Kidney (tissue), 13 donors: ENCODE measurements at regions not wholly inside any gene's neighbourhood (a gene's known extent, or its start where the extent isn't known, plus 50 kb on each side); places are given as distances from the start of the nearest gene placed in this dataset.

Experiments used
- DNase-seq, 5 donors: peaks; one replicate each; pipeline ENCODE4 v3.0.0-alpha.2; 2013 to 2020
- FAIRE-seq: peaks from 2 replicates; lab custom pipeline; 2012; peaks lifted over from hg19 to GRCh38; lab: Jason Lieb, UNC
- H3K27ac ChIP-seq, 2 donors: one replicate each; pipeline ENCODE4 v1.7.0; 2013; ENCODE audit warnings: low read depth in 2 of 2, low read length in 2 of 2, inconsistent platforms in 1 of 2
- H3K27me3 ChIP-seq: one replicate; pipeline ENCODE4 v1.7.1; 2013; ENCODE audit warnings: low read length, inconsistent platforms; ENCODE audit not compliant: control insufficient read depth, insufficient read depth
- H3K36me3 ChIP-seq, 3 donors: one replicate each; pipeline versions ENCODE4 v1.7.0 to v1.7.1; 2013; ENCODE audit warnings: low read length in 3 of 3, control low read depth in 1 of 3, inconsistent platforms in 1 of 3; ENCODE audit not compliant: insufficient read depth in 3 of 3, control insufficient read depth in 2 of 3
- H3K4me1 ChIP-seq, 3 donors: one replicate each; pipeline versions ENCODE4 v1.7.0 to v1.7.1; 2013; ENCODE audit warnings: low read length in 3 of 3, inconsistent platforms in 1 of 3, low read depth in 1 of 3; ENCODE audit not compliant: control insufficient read depth in 2 of 3, insufficient read depth in 2 of 3
- H3K4me3 ChIP-seq, 3 donors: one replicate each; pipeline versions ENCODE4 v1.7.0 to v1.8.1; 2013; ENCODE audit warnings: low read length in 3 of 3, control low read depth in 1 of 3, inconsistent platforms in 1 of 3
- H3K9ac ChIP-seq, 3 donors: one replicate each; pipeline versions ENCODE4 v1.7.0 to v1.7.1; 2013; ENCODE audit warnings: low read length in 3 of 3, control low read depth in 1 of 3, inconsistent platforms in 1 of 3
- H3K9me3 ChIP-seq, 3 donors: one replicate each; pipeline versions ENCODE4 v1.7.0 to v1.7.1; 2013; ENCODE audit warnings: low read length in 3 of 3, control low read depth in 1 of 3, inconsistent platforms in 1 of 3; ENCODE audit not compliant: control insufficient read depth in 2 of 3, insufficient read depth in 1 of 3
- intact Hi-C: fragments of 100-400 bp; cut with DNase I; formaldehyde crosslinking; loops from one replicate; pipeline ENCODE4 v1.11.1; 2022
- TF ChIP-seq, protein P1 (sequence below): IDR thresholded peaks from 3 replicates; pipeline ENCODE4 v1.5.1; 2012; ENCODE audit warnings: mild to moderate bottlenecking, moderate library complexity, borderline replicate concordance; ENCODE audit not compliant: insufficient read depth; ENCODE audit errors: extremely low read depth
- donor health status: control.
- donor health status: control.
- donor health status: control.
- donor health status: control.
- donor health status: control.
- donor health status: DM: yes; HTN: yes; CAD: no.
- donor health status: Normal renal cell carcinoma (clear cell type).

DNA sequence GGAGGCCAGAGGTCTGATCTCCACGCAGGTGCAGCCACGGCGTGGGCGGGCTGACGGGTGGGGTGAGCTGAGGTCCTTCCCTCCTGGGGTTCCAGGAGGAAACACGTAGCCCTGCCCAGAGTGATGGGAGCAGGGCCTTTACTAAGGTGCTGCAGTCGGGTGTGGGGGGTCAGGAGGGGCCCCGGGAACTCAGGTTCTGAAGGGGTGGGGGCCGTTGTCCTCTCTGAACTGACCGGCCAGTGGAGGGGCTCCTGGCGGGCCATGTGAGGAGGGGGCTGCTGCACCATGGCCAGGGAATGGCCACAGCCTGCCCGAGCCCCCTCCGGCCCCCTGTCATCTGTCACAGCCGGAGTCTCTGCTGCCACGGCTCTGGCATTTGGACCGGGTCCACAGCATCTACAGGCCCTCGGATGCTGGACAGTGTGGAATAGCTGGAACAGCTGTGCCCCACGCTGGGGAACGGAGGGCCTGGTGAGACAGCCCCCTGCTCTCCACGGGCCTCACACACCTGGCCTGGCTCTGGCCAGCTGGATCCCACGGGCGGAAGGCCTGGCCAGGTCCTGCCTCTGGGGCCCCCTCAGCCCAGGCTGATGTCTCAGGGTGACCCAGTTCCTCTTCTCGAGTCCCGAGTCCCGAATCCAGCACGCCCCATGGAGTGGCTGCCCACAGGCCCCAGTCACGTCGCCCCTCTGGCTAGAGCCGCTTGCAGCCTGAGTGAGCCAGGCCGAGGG, 145.6 kb upstream of the GPC1 start:
- H3K36me3 ChIP-seq = no peaks in the 10 kb centered on the region
- no peak overlapping the region for H3K9ac ChIP-seq
- H3K27me3 ChIP-seq = no peaks in the 10 kb centered on the region
- no peak overlapping the region for H3K4me3 ChIP-seq
- H3K27ac ChIP-seq = no peak overlapping the region
- peak in 1 of 5 donors; percentile 73 for DNase-seq
- TF ChIP-seq, protein P1, sequence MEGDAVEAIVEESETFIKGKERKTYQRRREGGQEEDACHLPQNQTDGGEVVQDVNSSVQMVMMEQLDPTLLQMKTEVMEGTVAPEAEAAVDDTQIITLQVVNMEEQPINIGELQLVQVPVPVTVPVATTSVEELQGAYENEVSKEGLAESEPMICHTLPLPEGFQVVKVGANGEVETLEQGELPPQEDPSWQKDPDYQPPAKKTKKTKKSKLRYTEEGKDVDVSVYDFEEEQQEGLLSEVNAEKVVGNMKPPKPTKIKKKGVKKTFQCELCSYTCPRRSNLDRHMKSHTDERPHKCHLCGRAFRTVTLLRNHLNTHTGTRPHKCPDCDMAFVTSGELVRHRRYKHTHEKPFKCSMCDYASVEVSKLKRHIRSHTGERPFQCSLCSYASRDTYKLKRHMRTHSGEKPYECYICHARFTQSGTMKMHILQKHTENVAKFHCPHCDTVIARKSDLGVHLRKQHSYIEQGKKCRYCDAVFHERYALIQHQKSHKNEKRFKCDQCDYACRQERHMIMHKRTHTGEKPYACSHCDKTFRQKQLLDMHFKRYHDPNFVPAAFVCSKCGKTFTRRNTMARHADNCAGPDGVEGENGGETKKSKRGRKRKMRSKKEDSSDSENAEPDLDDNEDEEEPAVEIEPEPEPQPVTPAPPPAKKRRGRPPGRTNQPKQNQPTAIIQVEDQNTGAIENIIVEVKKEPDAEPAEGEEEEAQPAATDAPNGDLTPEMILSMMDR = no peak
- no peak for FAIRE-seq
- H3K9me3 ChIP-seq = no peaks in the 10 kb centered on the region
- no peaks in the 10 kb centered on the region for H3K4me1 ChIP-seq
- intact Hi-C loops = no loop called here

DNA sequence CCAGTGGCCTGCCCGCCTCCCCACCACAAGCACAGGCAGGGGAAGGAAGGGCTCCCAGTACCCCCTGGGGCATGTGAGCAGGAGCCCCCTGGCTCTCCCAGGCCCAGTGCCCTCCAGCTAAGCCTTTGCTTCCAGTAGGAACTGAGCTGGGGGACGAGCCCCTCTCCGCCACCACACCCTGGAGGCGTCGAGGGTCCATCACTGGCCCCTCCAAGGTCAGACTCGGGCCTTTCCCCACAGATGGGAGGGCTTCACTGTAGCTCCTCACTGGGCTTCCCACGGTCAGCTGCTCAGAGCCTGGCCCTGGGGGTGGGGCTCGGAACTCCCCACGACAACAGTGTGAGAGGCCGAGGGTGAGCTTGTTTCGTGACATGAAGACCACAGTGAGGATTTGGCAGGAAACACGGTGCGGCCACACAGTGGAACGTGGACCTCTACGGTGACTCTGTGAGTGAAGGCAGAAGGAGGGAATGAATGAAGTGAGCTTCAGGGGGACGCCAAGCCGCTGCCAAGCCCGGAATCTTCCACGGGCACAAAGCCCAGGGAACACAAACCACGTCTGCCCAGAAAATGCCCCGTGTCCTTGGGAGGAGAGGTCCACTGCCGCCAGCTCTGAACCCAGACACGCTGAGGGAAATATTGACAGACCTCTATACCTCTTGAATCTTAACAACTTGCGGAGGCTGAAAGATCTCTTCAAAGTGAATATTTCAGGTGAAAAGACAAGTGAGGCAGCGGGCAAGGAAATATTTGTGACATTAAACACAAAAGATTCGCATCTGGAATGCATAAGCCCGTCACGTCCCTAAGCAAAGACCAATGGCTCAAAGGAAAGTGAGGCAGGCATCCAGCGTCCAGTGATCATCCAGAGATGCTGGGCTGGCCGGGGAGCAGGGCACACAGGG, 144.8 kb upstream of the GPC1 start:
- H3K9me3 ChIP-seq = no peaks in the 10 kb centered on the region
- FAIRE-seq (no peak), DNase-seq (no peak)
- TF ChIP-seq, protein P1 = no peak
- no peak overlapping the region for H3K9ac ChIP-seq
- H3K36me3 ChIP-seq = no peaks in the 10 kb centered on the region
- H3K27me3 ChIP-seq = no peaks in the 10 kb centered on the region
- H3K4me1 ChIP-seq = no peaks in the 10 kb centered on the region
- no peak overlapping the region for H3K4me3 ChIP-seq
- no peak overlapping the region for H3K27ac ChIP-seq
- intact Hi-C loops = no loop called here

DNA sequence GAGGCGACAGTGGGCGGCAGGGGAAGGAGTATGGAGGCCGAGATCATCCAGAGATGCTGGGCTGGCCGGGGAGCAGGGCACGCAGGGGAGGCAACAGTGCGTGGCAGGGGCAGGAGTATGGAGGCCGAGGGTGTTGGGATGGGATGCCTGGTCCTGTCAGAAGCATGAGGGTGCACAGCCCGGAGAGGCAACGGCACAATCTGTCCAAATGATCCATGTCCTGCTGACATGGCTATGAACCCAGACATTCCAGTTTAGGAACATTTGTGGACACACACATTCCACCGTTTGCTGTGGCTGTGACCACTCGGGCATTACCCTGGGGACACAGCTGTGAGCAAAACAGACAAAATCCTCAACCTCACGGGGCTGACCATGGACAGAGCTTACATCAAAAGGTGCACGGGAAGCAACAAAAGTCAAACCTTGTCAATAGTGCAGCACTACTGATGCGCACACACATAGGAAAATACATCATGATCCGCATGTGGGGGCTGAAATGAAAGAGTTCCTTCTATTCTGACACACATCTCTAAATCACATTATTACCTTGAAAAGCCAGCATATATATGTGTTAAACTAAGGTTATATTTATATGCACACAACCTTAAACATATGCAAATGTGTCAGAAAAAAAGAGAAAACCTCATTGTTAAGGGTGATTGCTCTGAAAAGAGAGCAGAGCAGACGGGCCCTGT, 144.0 kb upstream of the GPC1 start:
- no peak overlapping the region for H3K9ac ChIP-seq
- H3K4me3 ChIP-seq = no peak overlapping the region
- no peaks in the 10 kb centered on the region for H3K36me3 ChIP-seq
- no peaks in the 10 kb centered on the region for H3K4me1 ChIP-seq
- no peak overlapping the region for H3K27ac ChIP-seq
- no peak for FAIRE-seq
- peak in 4 of 5 donors; percentile 63 to 83 (median 72) for DNase-seq
- no peaks in the 10 kb centered on the region for H3K9me3 ChIP-seq
- H3K27me3 ChIP-seq = no peaks in the 10 kb centered on the region
- intact Hi-C loops = no loop called here
- TF ChIP-seq, protein P1 = no peak
